Medulla oblongata (tissue), 1 donor: ENCODE measurements at regions not wholly inside any gene's neighbourhood (a gene's known extent, or its start where the extent isn't known, plus 50 kb on each side); places are given as distances from the start of the nearest gene placed in this dataset.
"Not testable (repeated sequence)": the region's sequence is repeated elsewhere in the genome, so short reads cannot be mapped to it uniquely, and the experiment has no call there.

ENCODE experiments used
- DNase-seq: peaks from one replicate; pipeline ENCODE4 v3.0.0-alpha.2; 2015; ENCODE audit errors: extremely low spot score

- DNase-seq = peak; percentile 25
Measured at GRCh38 chr11:116379185-116379828, 393.5 kb downstream of the BUD13 start.

- DNase-seq = no peak
Measured at GRCh38 chr11:116376547-116376946, 396.2 kb downstream of the BUD13 start.

GRCh38 chr11:116376054-116376453 lies 396.7 kb downstream of the BUD13 start:
- no peak for DNase-seq

DNA sequence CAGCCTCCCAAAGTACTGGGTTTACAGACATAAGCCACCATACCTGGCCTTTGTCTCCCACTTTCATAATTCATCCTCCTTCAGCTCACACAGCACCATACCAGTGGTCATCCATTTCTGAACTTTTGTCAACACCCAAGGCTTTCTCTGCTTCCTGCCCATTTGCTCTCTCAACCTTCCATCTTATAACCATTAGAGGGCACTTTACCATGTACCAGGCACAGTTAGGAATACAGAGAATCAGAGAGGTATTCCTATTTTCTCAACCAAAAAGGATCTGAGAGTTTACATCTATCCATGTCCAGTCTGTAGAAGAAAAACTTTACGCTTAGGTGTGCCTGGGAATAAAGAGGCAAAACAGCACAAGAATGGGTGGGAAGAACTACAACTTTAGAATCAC lies 397.6 kb downstream of the BUD13 start:
- DNase-seq = no peak

DNA sequence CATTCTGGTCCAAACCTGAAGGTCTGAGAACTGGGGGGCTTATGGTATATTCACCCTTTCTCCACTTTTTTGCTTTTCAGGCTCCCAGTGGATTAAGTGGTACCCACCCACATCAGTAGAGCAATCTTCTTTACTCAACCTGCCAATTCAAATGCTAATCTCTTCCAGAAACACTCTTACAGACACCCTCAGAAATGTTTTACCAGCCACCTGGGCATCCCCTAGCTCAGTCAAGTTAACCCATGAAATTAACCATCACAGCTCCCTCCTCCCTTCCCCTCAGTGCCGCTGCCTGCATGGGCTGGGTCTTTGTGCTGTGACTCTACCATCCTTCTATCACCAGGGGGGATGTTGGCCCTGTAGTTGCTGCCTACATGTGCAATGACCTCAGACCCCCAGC lies 398.7 kb downstream of the BUD13 start:
- DNase-seq = no peak

- DNase-seq = no peak
Measured at GRCh38 chr11:116373104-116373944, 399.5 kb downstream of the BUD13 start.

DNA sequence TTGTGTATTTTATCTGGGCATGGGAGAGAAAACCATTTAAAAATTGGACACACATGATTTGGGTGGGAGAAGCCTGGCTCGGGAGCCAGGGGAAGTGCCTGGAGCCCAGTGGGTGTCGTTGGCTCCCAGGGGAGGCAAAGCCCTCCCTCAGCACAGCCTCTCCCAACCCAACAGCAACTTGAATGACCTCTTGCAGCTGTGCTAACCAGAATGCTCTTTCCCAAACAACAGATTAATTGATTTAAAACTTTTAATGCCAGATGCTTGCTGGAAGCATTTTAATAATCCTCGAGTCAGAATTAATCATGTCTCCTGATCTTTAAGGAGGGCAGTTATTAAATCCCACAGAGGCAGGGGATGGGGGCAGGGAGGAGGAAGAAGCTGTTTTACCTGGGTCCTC lies 401.6 kb downstream of the BUD13 start:
- no peak for DNase-seq

GRCh38 chr11:116368784-116369183 lies 404.0 kb downstream of the BUD13 start:
- no peak for DNase-seq

GRCh38 chr11:116366980-116367645 lies 405.7 kb downstream of the BUD13 start:
- DNase-seq = no peak

GRCh38 chr11:116366451-116366850 lies 406.3 kb downstream of the BUD13 start:
- no peak for DNase-seq

DNA sequence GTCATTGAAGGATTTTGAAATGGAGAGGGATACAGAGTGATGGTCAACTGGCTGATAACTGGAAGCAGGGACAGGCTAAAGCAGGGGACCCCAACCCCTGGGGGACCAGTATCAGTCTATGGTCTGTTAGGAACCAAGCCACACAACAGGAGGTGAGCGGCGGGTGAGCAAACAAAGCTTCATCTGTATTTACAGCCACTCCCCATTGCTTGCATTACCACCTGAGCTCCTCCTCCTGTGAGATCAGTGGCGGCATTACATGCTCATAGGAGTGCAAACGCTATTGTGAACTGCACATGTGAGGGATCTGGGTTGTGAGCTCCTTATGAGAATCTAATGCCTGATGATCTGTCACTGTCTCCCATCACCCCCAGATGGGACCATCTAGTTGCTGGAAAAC lies 407.9 kb downstream of the BUD13 start:
- not testable (repeated sequence) for DNase-seq

- DNase-seq = no peak
Measured at GRCh38 chr11:116364348-116364747, 408.4 kb downstream of the BUD13 start.

DNA sequence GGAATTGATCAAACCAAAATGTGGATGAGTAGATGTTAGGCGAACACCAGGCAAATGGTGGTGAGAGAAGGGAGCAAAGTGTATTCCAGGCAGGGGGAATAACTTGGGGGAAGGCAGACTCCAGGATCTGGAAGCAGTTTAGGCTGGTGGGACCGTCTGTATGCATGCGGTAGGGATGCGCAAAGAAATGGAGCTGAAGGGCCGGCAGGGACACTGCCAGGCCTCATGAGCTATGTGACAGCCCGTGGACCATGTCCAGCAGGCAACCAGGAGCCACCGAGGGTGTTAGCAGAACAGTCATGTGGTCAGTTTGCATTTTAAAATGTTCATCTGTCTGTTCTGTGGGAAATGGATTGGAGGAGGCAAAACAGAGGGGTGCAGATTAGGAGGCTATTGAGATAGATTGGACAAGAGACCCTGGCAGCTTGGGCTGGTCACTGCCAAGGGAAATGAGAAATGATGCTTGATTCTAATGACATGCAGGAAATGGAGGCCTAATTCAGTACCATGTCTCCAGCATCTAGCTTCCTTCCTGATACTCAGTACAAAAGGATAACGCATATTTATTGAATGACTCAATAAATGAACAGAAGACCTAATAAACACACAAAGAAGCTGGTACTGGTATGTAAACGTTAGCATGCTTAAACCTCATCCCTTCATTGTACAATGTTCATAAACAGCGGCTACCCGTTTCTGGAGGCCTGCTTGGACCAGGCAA lies 412.4 kb downstream of the BUD13 start:
- DNase-seq = no peak

DNA sequence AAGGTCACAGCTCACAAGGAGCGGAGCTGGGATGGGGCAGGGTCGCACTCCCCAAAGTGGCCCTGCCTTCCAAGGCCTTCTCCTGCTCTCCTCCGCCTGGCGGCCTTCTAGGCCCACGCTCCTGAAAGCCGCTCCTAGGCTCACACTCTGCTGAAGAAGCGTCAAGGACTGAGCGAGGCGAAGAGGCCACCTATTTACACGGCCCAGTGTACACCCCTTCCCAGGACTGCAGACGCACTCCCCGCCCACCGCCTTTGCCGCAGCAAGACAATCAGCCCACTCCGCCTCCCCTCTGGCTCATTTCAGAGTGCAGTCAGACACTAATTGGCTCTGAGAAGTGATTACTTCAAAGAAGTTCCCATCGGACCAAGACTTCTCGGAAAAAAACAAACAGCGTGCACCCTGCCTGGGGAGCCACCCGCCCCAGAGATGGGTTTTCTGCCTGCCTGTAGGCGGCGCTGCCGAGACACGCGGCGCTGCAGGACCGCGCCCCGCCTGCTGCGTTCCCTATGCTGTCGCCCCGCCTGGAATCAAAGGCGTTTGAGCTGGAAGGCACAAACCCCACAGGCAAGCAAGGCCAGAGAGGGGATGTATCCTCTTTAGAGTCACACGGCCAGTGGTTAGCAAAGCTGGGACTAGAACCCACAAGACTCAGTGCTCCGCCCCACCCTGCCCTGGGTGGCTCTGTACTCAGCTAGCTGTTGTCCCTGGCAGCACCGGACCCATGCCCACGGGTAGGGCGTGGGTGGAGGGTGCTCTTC lies 414.8 kb downstream of the BUD13 start:
- no peak for DNase-seq

GRCh38 chr11:116356451-116356850 lies 416.3 kb downstream of the BUD13 start:
- no peak for DNase-seq

DNA sequence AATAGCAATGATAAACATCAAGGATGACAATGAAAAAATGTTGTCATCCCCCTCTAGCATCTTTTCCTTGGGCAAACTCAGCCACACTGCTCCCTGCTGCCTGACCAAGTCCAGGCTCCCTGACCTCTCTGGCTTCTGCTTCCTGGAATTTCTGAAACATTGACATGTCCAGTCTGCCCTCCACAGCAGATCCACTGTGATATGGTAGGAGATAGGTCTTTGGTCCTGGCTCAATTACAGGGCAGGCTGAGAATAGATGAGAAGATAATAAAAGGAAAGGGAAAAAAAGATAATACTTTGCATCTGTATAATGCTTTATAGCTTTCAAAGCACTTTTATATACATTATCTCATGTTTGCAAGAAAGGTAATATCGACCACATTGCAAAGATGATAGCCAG lies 417.7 kb downstream of the BUD13 start:
- no peak for DNase-seq

DNA sequence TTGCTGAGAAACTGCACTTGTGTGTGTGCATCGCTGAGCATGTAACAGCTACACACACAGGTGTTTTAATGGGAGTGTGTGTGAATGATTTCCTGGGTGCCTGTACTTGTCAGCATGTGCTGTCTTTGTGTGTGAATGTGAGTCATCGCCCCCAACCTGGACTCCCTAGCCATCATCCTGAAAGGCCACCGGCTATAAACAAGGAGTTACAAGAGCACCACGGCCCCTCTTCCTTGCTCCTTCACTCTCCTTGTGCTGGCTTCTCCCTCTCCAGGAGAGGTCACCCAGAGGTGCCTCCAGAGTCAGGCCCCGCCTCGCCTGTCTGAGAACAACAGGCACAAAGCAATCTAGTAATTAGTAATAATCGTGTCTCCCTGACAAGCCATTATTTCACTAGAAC lies 419.2 kb downstream of the BUD13 start:
- DNase-seq = no peak

DNA sequence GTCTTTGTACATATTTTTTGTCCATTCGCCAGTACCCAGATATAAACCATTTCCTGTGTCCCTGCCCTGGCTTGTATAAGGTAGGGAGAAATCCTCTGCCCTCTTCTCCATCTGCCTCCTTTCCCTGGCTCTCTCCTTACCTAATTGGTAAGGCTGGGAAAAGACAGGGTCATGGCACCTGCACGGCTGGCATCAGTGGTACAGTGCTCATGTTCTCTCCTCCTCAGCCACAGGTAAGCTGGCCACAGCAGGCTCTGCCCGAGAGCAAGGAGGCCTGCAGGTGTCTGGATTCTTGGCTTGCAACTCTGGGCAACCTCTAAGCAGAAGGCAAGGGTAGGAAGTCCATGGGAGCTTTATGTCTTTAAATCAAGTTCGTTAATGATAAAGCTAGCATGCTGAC lies 419.9 kb downstream of the BUD13 start:
- DNase-seq = no peak

- DNase-seq = peak; percentile 77
Measured at GRCh38 chr11:116348226-116348625, 424.6 kb downstream of the BUD13 start.

DNA sequence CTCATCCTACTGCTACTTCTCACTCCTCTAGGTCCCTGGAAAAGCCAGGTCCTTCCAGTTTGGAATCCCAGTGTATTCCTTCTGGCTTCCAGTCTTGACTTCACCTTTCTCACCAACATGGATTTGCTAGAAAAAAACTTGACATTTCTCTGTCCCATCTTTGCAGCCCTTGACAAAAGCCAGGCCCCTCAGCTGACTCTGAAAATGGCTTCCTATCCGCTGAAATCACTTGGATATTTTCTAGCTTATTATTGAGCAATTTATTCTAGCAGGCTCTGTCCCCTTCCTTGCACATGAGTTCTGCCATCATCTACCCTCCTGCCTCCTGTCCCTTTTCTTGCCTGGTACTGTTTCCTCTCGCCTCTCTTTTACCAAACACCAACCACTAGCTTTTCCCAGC lies 427.2 kb downstream of the BUD13 start:
- no peak for DNase-seq

DNA sequence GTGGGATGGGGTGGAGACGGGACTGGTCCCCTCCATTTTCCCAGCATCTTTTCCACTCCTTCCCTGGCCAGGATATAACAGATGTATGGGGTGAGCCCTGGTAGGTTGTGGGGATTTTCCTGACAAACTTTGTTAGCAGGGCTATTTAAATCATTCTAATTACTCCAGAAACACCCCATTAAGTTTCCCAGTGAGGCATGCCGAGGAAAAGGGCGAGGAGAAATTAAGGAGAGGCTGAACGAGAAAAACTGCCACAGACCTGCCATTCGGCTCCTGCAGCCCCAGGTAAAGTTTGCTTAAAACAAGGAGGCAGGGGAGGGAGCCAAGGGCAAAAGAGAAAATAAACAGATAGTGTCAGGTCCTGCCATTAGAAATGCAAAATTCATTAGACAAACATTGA lies 428.2 kb downstream of the BUD13 start:
- no peak for DNase-seq
